Body of pancreas (tissue), 4 donors: ENCODE measurements at regions not wholly inside any gene's neighbourhood (a gene's known extent, or its start where the extent isn't known, plus 50 kb on each side); places are given as distances from the start of the nearest gene placed in this dataset.

Source experiments
- CTCF ChIP-seq, 7 experiments: fragments of 450-650 bp in 4 of 7; fragments of 200-600 bp in 3 of 7; sonication (generic) in 3 of 7; IDR thresholded peaks; one replicate each; pipeline ENCODE4 v1.5.1; 2016 to 2019; ENCODE audit warnings: antibody characterized with exemption in 7 of 7
- POLR2A ChIP-seq, 3 donors: fragments of 450-650 bp; IDR thresholded peaks; one replicate each; pipeline ENCODE4 v1.6.1; 2016; ENCODE audit warnings: antibody characterized with exemption in 3 of 3, mild to moderate bottlenecking in 2 of 3

GRCh38 chr2:241939541-241939940, 70.0 kb downstream of the RTP5 start:
- no peak for TF ChIP-seq CTCF (IDR thresholded peaks at IDR 0.05)
- no peak for TF ChIP-seq POLR2A (IDR thresholded peaks at IDR 0.05)
